Bronchial epithelial cell (primary cell): ENCODE measurements at regions not wholly inside any gene's neighbourhood (a gene's known extent, or its start where the extent isn't known, plus 50 kb on each side); places are given as distances from the start of the nearest gene placed in this dataset.

Experiments used
- DNase-seq: peaks from one replicate; pipeline ENCODE4 v3.0.0-alpha.2; 2010; ENCODE audit warnings: low read depth
- FAIRE-seq: peaks from 2 replicates; lab custom pipeline; 2011; peaks lifted over from hg19 to GRCh38; lab: Jason Lieb, UNC
- H3K27me3 ChIP-seq: 2 replicates; pipeline ENCODE4 v1.5.1; 2011; ENCODE audit warnings: low read length; ENCODE audit not compliant: control insufficient read depth, insufficient read depth
- H3K36me3 ChIP-seq: 2 replicates; pipeline ENCODE4 v1.5.1; 2011; ENCODE audit warnings: low read length; ENCODE audit not compliant: control insufficient read depth, insufficient read depth
- H3K4me3 ChIP-seq: 2 replicates; pipeline ENCODE4 v1.5.1; 2011; ENCODE audit warnings: mild to moderate bottlenecking, low read depth, low read length, control low read depth
- CTCF ChIP-seq: IDR thresholded peaks from 2 replicates; pipeline ENCODE4 v1.5.1; 2011; ENCODE audit warnings: mild to moderate bottlenecking, moderate library complexity, low read length, control low read depth, inconsistent platforms; ENCODE audit not compliant: insufficient read depth, severe bottlenecking

GRCh38 chr6:106794129-106794528 is 164.8 kb downstream of the QRSL1 start:
- FAIRE-seq = no peak
- Histone ChIP-seq H3K4me3 (no peak overlapping the region), H3K36me3 (no peaks in the 10 kb centered on the region), H3K27me3 (no peaks in the 10 kb centered on the region)
- TF ChIP-seq CTCF = no peak
- DNase-seq = no peak

GRCh38 chr6:106792536-106793236 is 163.3 kb downstream of the QRSL1 start:
- no peaks in the 10 kb centered on the region for H3K27me3 ChIP-seq
- no peak for DNase-seq
- H3K36me3 ChIP-seq = no peaks in the 10 kb centered on the region
- TF ChIP-seq CTCF = no peak
- no peak for FAIRE-seq
- H3K4me3 ChIP-seq = no peak overlapping the region

- FAIRE-seq = no peak
- no peak for TF ChIP-seq CTCF
These were observed 161.6 kb downstream of the QRSL1 start for GRCh38 chr6:106790935-106791334.

GRCh38 chr6:106790149-106790770 is 160.9 kb downstream of the QRSL1 start:
- FAIRE-seq = peak; percentile 7
- Histone ChIP-seq H3K4me3 (no peak overlapping the region), H3K27me3 (no peaks in the 10 kb centered on the region), H3K36me3 (no peaks in the 10 kb centered on the region)
- no peak for DNase-seq
- no peak for TF ChIP-seq CTCF

More at GRCh38 chr6:106790935-106791334, 161.6 kb downstream of the QRSL1 start:
- Histone ChIP-seq H3K4me3 (no peak overlapping the region), H3K27me3 (no peaks in the 10 kb centered on the region), H3K36me3 (no peaks in the 10 kb centered on the region)
- DNase-seq = peak; percentile 31

- FAIRE-seq = no peak
- H3K27me3 ChIP-seq = no peaks in the 10 kb centered on the region
These were observed 160.2 kb downstream of the QRSL1 start for GRCh38 chr6:106789428-106790148.

More at GRCh38 chr6:106789428-106790148, 160.2 kb downstream of the QRSL1 start:
- no peak for DNase-seq
- no peak for TF ChIP-seq CTCF
- Histone ChIP-seq H3K4me3 (no peak overlapping the region), H3K36me3 (no peaks in the 10 kb centered on the region)
